GM23248 (cell line): ENCODE measurements at regions not wholly inside any gene's neighbourhood (a gene's known extent, or its start where the extent isn't known, plus 50 kb on each side); places are given as distances from the start of the nearest gene placed in this dataset.
"Not testable (repeated sequence)": the region's sequence is repeated elsewhere in the genome, so short reads cannot be mapped to it uniquely, and the experiment has no call there.

Experiments
- DNase-seq: peaks from one replicate; pipeline ENCODE4 v3.0.0-alpha.2; 2015
- H2AFZ ChIP-seq: fragments of 200-600 bp; sonication (generic); 2 replicates; pipeline ENCODE4 v1.6.1; 2016; ENCODE audit warnings: antibody characterized with exemption
- H3F3A ChIP-seq: fragments of 200-600 bp; sonication (generic); 2 replicates; pipeline ENCODE4 v1.6.1; 2016; ENCODE audit warnings: mild to moderate bottlenecking, antibody characterized with exemption, mixed run types; ENCODE audit not compliant: insufficient read depth
- H3K27ac ChIP-seq: fragments of 200-600 bp; sonication (generic); 2 replicates; pipeline ENCODE4 v1.5.1; 2016; ENCODE audit warnings: mild to moderate bottlenecking
- H3K27me3 ChIP-seq: fragments of 200-600 bp; sonication (generic); replicated peaks from 2 replicates; pipeline ENCODE4 v1.6.1; 2016; ENCODE audit warnings: mild to moderate bottlenecking; ENCODE audit not compliant: insufficient read depth
- H3K36me3 ChIP-seq: fragments of 200-600 bp; sonication (generic); 2 replicates; pipeline ENCODE4 v1.6.1; 2016; ENCODE audit warnings: low read depth, mild to moderate bottlenecking
- H3K4me1 ChIP-seq: fragments of 200-600 bp; sonication (generic); 2 replicates; pipeline ENCODE4 v1.6.1; 2016; ENCODE audit warnings: mild to moderate bottlenecking; ENCODE audit not compliant: insufficient read depth
- H3K4me2 ChIP-seq: fragments of 200-600 bp; sonication (generic); one replicate; pipeline ENCODE4 v1.6.1; 2016; ENCODE audit warnings: mild to moderate bottlenecking; ENCODE audit not compliant: unreplicated experiment
- H3K4me3 ChIP-seq: fragments of 200-600 bp; sonication (generic); 2 replicates; pipeline ENCODE4 v1.5.1; 2016; ENCODE audit warnings: mild to moderate bottlenecking
- H3K79me2 ChIP-seq: fragments of 200-600 bp; sonication (generic); 2 replicates; pipeline ENCODE4 v1.6.1; 2016; ENCODE audit warnings: mild to moderate bottlenecking; ENCODE audit not compliant: insufficient read depth
- H3K9ac ChIP-seq: fragments of 200-600 bp; sonication (generic); 2 replicates; pipeline ENCODE4 v1.6.1; 2016; ENCODE audit warnings: mild to moderate bottlenecking
- H3K9me2 ChIP-seq: fragments of 200-600 bp; sonication (generic); 2 replicates; pipeline ENCODE4 v1.6.1; 2016; ENCODE audit warnings: mixed run types, mild to moderate bottlenecking, moderate library complexity; ENCODE audit not compliant: insufficient read depth
- H3K9me3 ChIP-seq: fragments of 200-600 bp; sonication (generic); one replicate; pipeline ENCODE4 v1.6.1; 2017; ENCODE audit warnings: low read depth
- H4K20me1 ChIP-seq: fragments of 200-600 bp; sonication (generic); 2 replicates; pipeline ENCODE4 v1.6.0; 2016; ENCODE audit not compliant: insufficient read depth
- EZH2 ChIP-seq: fragments of 200-600 bp; sonication (generic); IDR thresholded peaks from 2 replicates; pipeline ENCODE4 v1.6.1; 2018; ENCODE audit warnings: antibody characterized with exemption, mild to moderate bottlenecking; ENCODE audit not compliant: insufficient read depth, poor library complexity, severe bottlenecking
- EZH2phosphoT487 ChIP-seq: fragments of 200-600 bp; sonication (generic); IDR thresholded peaks from 2 replicates; pipeline ENCODE4 v1.6.1; 2018; ENCODE audit warnings: antibody characterized with exemption, moderate library complexity, mild to moderate bottlenecking, low read depth; ENCODE audit not compliant: insufficient read depth
- WGBS, 2 experiments: methylation state at CpG; one replicate each; pipeline ENCODE4 v1.1.6; 2015 to 2017; ENCODE audit warnings: low lambda C conversion rate in 2 of 2, low coverage in 1 of 2; ENCODE audit errors: missing lambda C conversion rate in 2 of 2; 5-methylcytosine and 5-hydroxymethylcytosine counted together
- in situ Hi-C: fragments of 300-500 bp; cut with MboI; formaldehyde crosslinking; loops from 2 replicates; pipeline ENCODE4 v1.15.0; 2020

- Histone ChIP-seq H3K27me3 (peaks cover 31% of the 10 kb centered on the region), H3K9me3 (no peaks in the 10 kb centered on the region), H3K4me2 (no peak overlapping the region), H2AFZ (no peak overlapping the region), H4K20me1 (no peaks in the 10 kb centered on the region), H3K79me2 (no peaks in the 10 kb centered on the region), H3F3A (no peaks in the 10 kb centered on the region), H3K36me3 (no peaks in the 10 kb centered on the region), H3K9me2 (no peaks in the 10 kb centered on the region), H3K4me3 (no peak overlapping the region), H3K4me1 (no peaks in the 10 kb centered on the region), H3K27ac (no peak overlapping the region), H3K9ac (no peak overlapping the region)
- TF ChIP-seq EZH2 (no peak), EZH2phosphoT487 (no peak)
- DNase-seq = no peak
- WGBS, 2 experiments = 53 to 61% methylated on average over 12 to 15 of the region's 16 CpGs
- in situ Hi-C loops = no loop called here
Observed at GRCh38 chr20:48398506-48399449, 429.0 kb downstream of the PREX1 start.

DNA sequence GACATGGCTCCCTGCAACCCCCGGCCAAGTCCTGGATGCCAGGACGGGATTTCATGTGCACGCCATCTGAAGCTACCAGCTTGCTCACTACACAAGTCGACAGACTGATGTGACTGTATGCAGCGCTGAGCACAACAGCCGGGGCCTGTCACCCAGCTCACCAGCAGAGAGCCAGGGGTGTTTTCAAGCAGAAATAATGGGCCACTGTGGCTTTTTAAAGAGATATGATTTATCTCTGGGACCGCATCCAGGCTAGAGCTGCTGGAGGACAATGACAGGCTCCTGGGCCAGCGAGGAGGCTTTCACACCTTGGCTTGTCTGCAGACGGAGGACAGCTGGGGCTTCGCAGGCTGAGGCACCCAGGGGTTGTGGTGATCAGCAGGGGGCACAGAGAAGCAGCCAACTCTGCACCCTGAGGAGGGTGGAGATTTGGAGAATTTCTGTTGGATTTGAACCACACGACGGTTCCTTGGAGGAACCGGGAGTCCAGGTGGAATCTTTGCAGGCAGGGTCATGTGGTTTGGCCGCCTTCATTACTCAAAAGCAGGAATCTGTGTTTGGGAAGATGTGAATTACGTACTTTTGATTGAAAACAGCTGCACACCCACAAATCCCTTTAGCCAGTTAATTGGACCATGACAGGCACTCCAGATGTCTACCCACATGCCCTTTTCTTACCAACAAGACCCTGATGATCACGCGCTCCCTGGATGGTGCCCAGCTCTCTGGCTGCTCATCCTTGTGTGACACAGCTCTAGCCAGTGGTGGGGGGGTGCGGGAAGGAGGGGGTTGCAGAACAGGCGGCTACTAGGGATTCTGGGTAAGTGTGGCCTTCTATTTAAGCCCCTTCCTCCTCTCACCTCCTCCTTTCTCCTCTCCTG is 430.6 kb downstream of the PREX1 start:
- H3K4me3 ChIP-seq, H3K36me3 ChIP-seq, H3K79me2 ChIP-seq, H3K4me1 ChIP-seq, H3F3A ChIP-seq, in situ Hi-C loops, H3K9me3 ChIP-seq, H2AFZ ChIP-seq, H4K20me1 ChIP-seq, H3K27ac ChIP-seq, H3K4me2 ChIP-seq, DNase-seq, H3K9ac ChIP-seq, H3K9me2 ChIP-seq: not testable (repeated sequence)
- peaks cover 21% of the 10 kb centered on the region for H3K27me3 ChIP-seq
- WGBS, 2 experiments = 15 to 19% methylated on average over 19 of the region's 19 CpGs

GRCh38 chr20:48395816-48396546 is 431.8 kb downstream of the PREX1 start:
- WGBS, 2 experiments = 56 to 62% methylated on average over 9 of the region's 9 CpGs
- no peak for DNase-seq
- no peak overlapping the region for H3K9ac ChIP-seq
- H3K4me3 ChIP-seq = no peak overlapping the region
- peaks cover 15% of the 10 kb centered on the region for H3K27me3 ChIP-seq
- TF ChIP-seq EZH2phosphoT487 = no peak
- TF ChIP-seq EZH2 = no peak
- H3K27ac ChIP-seq = no peak overlapping the region
- no peaks in the 10 kb centered on the region for H3K79me2 ChIP-seq
- H2AFZ ChIP-seq = no peak overlapping the region
- H3K9me2 ChIP-seq = no peaks in the 10 kb centered on the region
- in situ Hi-C loops = no loop called here
- H3F3A ChIP-seq = no peaks in the 10 kb centered on the region
- no peaks in the 10 kb centered on the region for H3K9me3 ChIP-seq
- H3K4me2 ChIP-seq = no peak overlapping the region
- no peaks in the 10 kb centered on the region for H3K36me3 ChIP-seq
- H3K4me1 ChIP-seq = no peaks in the 10 kb centered on the region
- no peaks in the 10 kb centered on the region for H4K20me1 ChIP-seq

DNA sequence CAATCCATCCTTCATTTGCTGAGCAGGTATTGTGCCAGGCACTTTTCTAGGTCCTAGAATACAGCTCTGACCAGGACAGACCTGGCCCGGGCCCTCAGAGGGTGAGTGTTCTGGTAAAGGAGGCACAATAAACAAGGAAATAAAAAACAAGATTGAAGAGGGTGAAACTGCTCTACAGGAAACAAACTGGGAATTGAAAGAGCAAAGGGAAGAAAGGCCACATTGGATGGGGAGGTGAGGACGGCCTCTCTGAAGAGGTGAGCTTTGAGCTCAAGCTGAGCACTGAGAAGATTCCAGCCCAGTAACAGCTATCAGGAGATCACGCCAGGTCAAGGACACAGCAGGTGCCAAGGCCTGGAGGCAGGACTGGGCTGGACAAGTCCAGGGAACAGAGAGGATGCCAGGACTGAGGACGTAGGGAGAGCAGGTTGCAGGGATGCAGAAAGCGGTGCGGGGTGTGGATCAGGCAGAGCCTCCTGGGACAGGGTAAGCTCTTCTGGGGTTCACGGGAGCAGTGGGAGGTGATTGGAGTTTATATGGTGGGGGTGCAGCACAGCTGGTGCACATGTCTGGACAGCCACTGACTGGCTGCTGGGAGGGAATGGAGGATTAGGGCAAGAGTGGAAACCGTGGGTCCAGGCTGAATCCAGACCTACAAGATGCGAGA is 433.3 kb downstream of the PREX1 start:
- H4K20me1 ChIP-seq = no peaks in the 10 kb centered on the region
- no peaks in the 10 kb centered on the region for H3K79me2 ChIP-seq
- H2AFZ ChIP-seq = no peak overlapping the region
- no peak for TF ChIP-seq EZH2phosphoT487
- TF ChIP-seq EZH2 = no peak
- no peak overlapping the region for H3K9ac ChIP-seq
- no peak overlapping the region for H3K4me2 ChIP-seq
- no peaks in the 10 kb centered on the region for H3K9me3 ChIP-seq
- H3K27ac ChIP-seq = no peak overlapping the region
- in situ Hi-C loops = no loop called here
- H3K36me3 ChIP-seq = no peaks in the 10 kb centered on the region
- peaks cover 15% of the 10 kb centered on the region for H3K27me3 ChIP-seq
- H3K4me1 ChIP-seq = no peaks in the 10 kb centered on the region
- no peak for DNase-seq
- no peak overlapping the region for H3K4me3 ChIP-seq
- WGBS, 2 experiments = 38 to 40% methylated on average over 8 of the region's 9 CpGs
- H3F3A ChIP-seq = no peaks in the 10 kb centered on the region
- H3K9me2 ChIP-seq = no peaks in the 10 kb centered on the region
